ENCODE measurements at regions not wholly inside any gene's neighbourhood (a gene's known extent, or its start where the extent isn't known, plus 50 kb on each side); places are given as distances from the start of the nearest gene placed in this dataset.

- DNase-seq (ENCODE audit: low read depth in 2 of 3, low spot score in 1 of 3), result no peak
Measured at GRCh38 chr20:63059684-63060056, 52.9 kb upstream of the BHLHE23 start.

- DNase-seq (ENCODE audit: low read depth in 2 of 3, low spot score in 1 of 3), result no peak
Measured at GRCh38 chr20:63058696-63059335, 52.1 kb upstream of the BHLHE23 start.

- no peak for DNase-seq (ENCODE audit: low read depth in 2 of 3, low spot score in 1 of 3)
Measured at GRCh38 chr20:63057171-63058117, 50.7 kb upstream of the BHLHE23 start.

GRCh38 chr20:63056236-63057170 lies 49.7 kb upstream of the BHLHE23 start:
- DNase-seq (ENCODE audit: low read depth in 2 of 3, low spot score in 1 of 3), result peak in 1 of 3 donors; percentile 26
